GM12865 (cell line): ENCODE measurements at regions not wholly inside any gene's neighbourhood (a gene's known extent, or its start where the extent isn't known, plus 50 kb on each side); places are given as distances from the start of the nearest gene placed in this dataset.

ENCODE experiments used
- DNase-seq: peaks from one replicate; pipeline ENCODE4 v3.0.0; 2010; ENCODE audit warnings: low read depth
- H3K4me3 ChIP-seq: 2 replicates; pipeline ENCODE4 v1.5.1; 2011; ENCODE audit warnings: mild to moderate bottlenecking, low read depth, low read length, control low read depth
- CTCF ChIP-seq: IDR thresholded peaks from 2 replicates; pipeline ENCODE4 v1.5.1; 2011; ENCODE audit warnings: low read length, control low read depth, low read depth, inconsistent platforms; ENCODE audit not compliant: insufficient read depth; ENCODE audit errors: missing control alignments

GRCh38 chr4:35925806-35926205, 318.5 kb downstream of the ARAP2 start:
- H3K4me3 ChIP-seq: no peak overlapping the region
- peak; percentile 25 for DNase-seq
- no peak for TF ChIP-seq CTCF

GRCh38 chr4:35926788-35927187, 317.5 kb downstream of the ARAP2 start:
- DNase-seq: no peak
- no peak for TF ChIP-seq CTCF
- no peak overlapping the region for H3K4me3 ChIP-seq

- no peak for DNase-seq
- no peak overlapping the region for H3K4me3 ChIP-seq
- TF ChIP-seq CTCF: no peak
Measured at GRCh38 chr4:35933901-35934300, 310.4 kb downstream of the ARAP2 start.

GRCh38 chr4:35934320-35934981, 309.9 kb downstream of the ARAP2 start:
- no peak overlapping the region for H3K4me3 ChIP-seq
- DNase-seq: peak; percentile 32
- TF ChIP-seq CTCF: peak; percentile 31

- DNase-seq: no peak
- no peak overlapping the region for H3K4me3 ChIP-seq
- no peak for TF ChIP-seq CTCF
Measured at GRCh38 chr4:35938936-35939335, 305.4 kb downstream of the ARAP2 start.

GRCh38 chr4:35939751-35940150, 304.6 kb downstream of the ARAP2 start:
- DNase-seq: peak; percentile 8
- no peak for TF ChIP-seq CTCF
- no peak overlapping the region for H3K4me3 ChIP-seq

GRCh38 chr4:35942092-35942491, 302.2 kb downstream of the ARAP2 start:
- no peak for DNase-seq
- no peak for TF ChIP-seq CTCF
- no peak overlapping the region for H3K4me3 ChIP-seq
